ENCODE measurements at regions not wholly inside any gene's neighbourhood (a gene's known extent, or its start where the extent isn't known, plus 50 kb on each side); places are given as distances from the start of the nearest gene placed in this dataset.

DNA sequence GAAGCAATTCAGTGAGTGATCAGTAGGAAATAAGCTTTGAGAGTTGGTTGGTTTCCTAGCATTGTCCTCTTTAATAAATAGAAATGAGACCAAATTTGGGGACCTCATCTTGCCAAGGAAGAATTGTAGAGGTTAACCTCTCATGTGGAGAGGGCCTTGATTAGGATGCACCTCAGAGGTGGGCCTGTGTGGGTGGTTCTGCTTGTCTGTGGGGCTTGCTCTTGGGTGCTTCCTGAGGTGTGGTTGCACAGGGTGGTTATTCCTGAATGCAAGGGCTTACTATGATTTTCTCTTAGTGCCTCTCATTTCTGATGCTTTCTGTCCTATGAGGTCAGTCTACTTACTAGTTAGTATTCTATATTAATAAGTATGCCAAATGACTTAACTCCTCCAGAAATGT is 89.6 kb upstream of the MGAT5 start:
- no peak overlapping the region for H3K9ac ChIP-seq (ENCODE audit: low read depth, low read length)
- H3K9me3 ChIP-seq (ENCODE audit: insufficient read depth, low read depth, low read length) = no peaks in the 10 kb centered on the region
- H3K27ac ChIP-seq (ENCODE audit: low read length) = no peak overlapping the region
- no peaks in the 10 kb centered on the region for H3K27me3 ChIP-seq (ENCODE audit: insufficient read depth, low read length)
- no peak overlapping the region for H3K4me3 ChIP-seq (ENCODE audit: low read length)
- peaks cover 17% of the 10 kb centered on the region; the same call in 1 of the 2 replicates for H3K4me1 ChIP-seq (ENCODE audit: insufficient read depth, low read length)
- H3K36me3 ChIP-seq (ENCODE audit: insufficient read depth, low read depth, low read length) = no peaks in the 10 kb centered on the region

GRCh38 chr2:134167015-134167414 is 86.9 kb upstream of the MGAT5 start:
- Histone ChIP-seq H3K36me3 (ENCODE audit: insufficient read depth, low read depth, low read length) (no peaks in the 10 kb centered on the region), H3K4me1 (ENCODE audit: insufficient read depth, low read length) (peaks cover 12% of the 10 kb centered on the region), H3K27me3 (ENCODE audit: insufficient read depth, low read length) (no peaks in the 10 kb centered on the region), H3K27ac (ENCODE audit: low read length) (no peak overlapping the region), H3K9me3 (ENCODE audit: insufficient read depth, low read depth, low read length) (no peaks in the 10 kb centered on the region), H3K4me3 (ENCODE audit: low read length) (no peak overlapping the region), H3K9ac (ENCODE audit: low read depth, low read length) (no peak overlapping the region)

GRCh38 chr2:134169788-134170187 is 84.1 kb upstream of the MGAT5 start:
- peaks cover 12% of the 10 kb centered on the region for H3K4me1 ChIP-seq (ENCODE audit: insufficient read depth, low read length)
- no peaks in the 10 kb centered on the region for H3K27me3 ChIP-seq (ENCODE audit: insufficient read depth, low read length)
- H3K9ac ChIP-seq (ENCODE audit: low read depth, low read length) = no peak overlapping the region
- H3K36me3 ChIP-seq (ENCODE audit: insufficient read depth, low read depth, low read length) = no peaks in the 10 kb centered on the region
- H3K4me3 ChIP-seq (ENCODE audit: low read length) = no peak overlapping the region
- H3K27ac ChIP-seq (ENCODE audit: low read length) = no peak overlapping the region
- H3K9me3 ChIP-seq (ENCODE audit: insufficient read depth, low read depth, low read length) = no peaks in the 10 kb centered on the region

- no peaks in the 10 kb centered on the region for H3K9me3 ChIP-seq (ENCODE audit: insufficient read depth, low read depth, low read length)
- no peak overlapping the region for H3K4me3 ChIP-seq (ENCODE audit: low read length)
- H3K4me1 ChIP-seq (ENCODE audit: insufficient read depth, low read length) = peaks cover 12% of the 10 kb centered on the region
- H3K27me3 ChIP-seq (ENCODE audit: insufficient read depth, low read length) = no peaks in the 10 kb centered on the region
- H3K36me3 ChIP-seq (ENCODE audit: insufficient read depth, low read depth, low read length) = no peaks in the 10 kb centered on the region
- no peak overlapping the region for H3K9ac ChIP-seq (ENCODE audit: low read depth, low read length)
- no peak overlapping the region for H3K27ac ChIP-seq (ENCODE audit: low read length)
Observed at GRCh38 chr2:134170294-134170693, 83.6 kb upstream of the MGAT5 start.

- Histone ChIP-seq H3K27ac (ENCODE audit: low read length) (no peak overlapping the region), H3K27me3 (ENCODE audit: insufficient read depth, low read length) (no peaks in the 10 kb centered on the region), H3K9me3 (ENCODE audit: insufficient read depth, low read depth, low read length) (no peaks in the 10 kb centered on the region), H3K4me1 (ENCODE audit: insufficient read depth, low read length) (peaks cover 12% of the 10 kb centered on the region), H3K9ac (ENCODE audit: low read depth, low read length) (no peak overlapping the region), H3K36me3 (ENCODE audit: insufficient read depth, low read depth, low read length) (no peaks in the 10 kb centered on the region), H3K4me3 (ENCODE audit: low read length) (no peak overlapping the region)
Observed at GRCh38 chr2:134170700-134171099, 83.2 kb upstream of the MGAT5 start.

DNA sequence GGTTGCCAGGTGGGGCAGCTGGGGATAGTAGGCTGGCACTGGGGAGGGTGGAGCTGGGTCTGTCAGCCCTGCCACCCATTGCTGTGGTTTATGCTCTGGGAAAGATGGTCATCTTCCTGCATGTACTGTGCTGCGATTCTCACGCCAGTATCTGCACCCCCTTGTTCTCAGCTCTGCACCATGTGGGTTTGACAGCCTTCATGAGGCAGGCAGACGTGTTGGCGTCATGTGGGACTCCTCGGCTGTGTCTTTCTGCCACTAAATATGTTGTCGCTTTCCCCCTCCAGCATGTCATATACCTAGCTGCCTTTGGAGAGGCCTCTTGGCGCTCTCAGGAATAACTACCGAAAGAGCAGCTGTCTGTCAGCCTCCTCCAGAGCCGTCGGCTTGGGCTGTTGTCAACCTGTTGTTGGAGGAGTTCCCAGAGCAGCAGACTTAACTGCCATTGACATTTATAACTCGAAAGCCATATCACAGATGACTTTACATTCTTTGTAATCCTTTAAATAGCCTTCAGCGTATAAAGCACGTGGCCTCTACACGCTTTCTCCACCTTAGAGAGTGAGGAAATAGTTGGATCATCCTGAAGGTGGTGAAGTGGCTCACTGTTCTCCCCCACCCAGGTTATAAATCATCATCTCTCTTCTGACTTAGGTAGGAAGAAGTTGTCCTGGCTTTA is 80.4 kb upstream of the MGAT5 start:
- Histone ChIP-seq H3K9ac (ENCODE audit: low read depth, low read length) (no peak overlapping the region), H3K4me3 (ENCODE audit: low read length) (no peak overlapping the region)

DNA sequence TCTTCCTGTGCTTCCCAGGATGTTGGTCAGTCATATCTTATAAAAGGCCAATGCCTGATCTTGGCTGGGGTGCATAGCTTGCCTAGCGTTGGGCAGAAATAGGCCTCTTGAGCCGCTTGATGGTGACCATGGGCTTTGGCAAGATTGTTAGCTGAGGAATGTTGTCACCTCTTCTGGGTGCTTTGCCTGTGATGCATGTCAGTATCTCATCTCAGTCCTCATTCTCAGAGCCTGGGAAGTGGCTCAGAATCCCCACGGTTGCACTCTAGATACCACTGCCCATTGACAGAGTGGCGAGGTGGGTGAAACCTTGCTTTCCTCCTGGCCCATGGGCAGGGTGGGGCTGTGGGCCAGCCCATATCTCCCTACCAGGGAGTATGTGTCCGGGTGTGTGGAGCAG is 79.2 kb upstream of the MGAT5 start:
- Histone ChIP-seq H3K27me3 (ENCODE audit: insufficient read depth, low read length) (no peaks in the 10 kb centered on the region), H3K9ac (ENCODE audit: low read depth, low read length) (no peak overlapping the region), H3K27ac (ENCODE audit: low read length) (no peak overlapping the region), H3K4me3 (ENCODE audit: low read length) (no peak overlapping the region), H3K9me3 (ENCODE audit: insufficient read depth, low read depth, low read length) (no peaks in the 10 kb centered on the region), H3K36me3 (ENCODE audit: insufficient read depth, low read depth, low read length) (no peaks in the 10 kb centered on the region), H3K4me1 (ENCODE audit: insufficient read depth, low read length) (peaks cover 24% of the 10 kb centered on the region)

More for the DNA sequence above, 80.4 kb upstream of the MGAT5 start:
- peaks cover 24% of the 10 kb centered on the region for H3K4me1 ChIP-seq (ENCODE audit: insufficient read depth, low read length)
- H3K27me3 ChIP-seq (ENCODE audit: insufficient read depth, low read length) = no peaks in the 10 kb centered on the region
- no peak overlapping the region for H3K27ac ChIP-seq (ENCODE audit: low read length)
- H3K9me3 ChIP-seq (ENCODE audit: insufficient read depth, low read depth, low read length) = no peaks in the 10 kb centered on the region
- H3K36me3 ChIP-seq (ENCODE audit: insufficient read depth, low read depth, low read length) = no peaks in the 10 kb centered on the region

DNA sequence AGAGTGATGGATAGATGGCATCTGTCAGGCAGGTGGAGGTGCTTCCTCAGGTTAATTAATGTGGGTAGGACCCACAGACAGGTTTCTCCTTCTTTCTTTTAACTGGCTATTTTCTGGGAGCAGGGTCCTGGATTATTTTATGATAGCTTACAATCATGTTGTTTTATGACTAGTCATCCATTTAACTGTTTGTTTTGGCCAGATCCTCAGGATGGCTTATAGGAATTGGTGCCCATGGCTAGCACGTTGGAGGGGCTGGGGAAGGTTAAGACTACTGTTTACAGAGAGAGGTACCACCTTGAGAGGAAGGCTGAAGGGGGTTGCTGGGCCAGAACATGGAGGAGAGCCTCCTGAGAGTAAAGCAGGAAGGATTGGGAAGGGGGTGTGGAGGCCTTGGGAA is 78.0 kb upstream of the MGAT5 start:
- Histone ChIP-seq H3K27me3 (ENCODE audit: insufficient read depth, low read length) (no peaks in the 10 kb centered on the region), H3K36me3 (ENCODE audit: insufficient read depth, low read depth, low read length) (no peaks in the 10 kb centered on the region), H3K4me1 (ENCODE audit: insufficient read depth, low read length) (peaks cover 15% of the 10 kb centered on the region; the same call in 1 of the 2 replicates), H3K9me3 (ENCODE audit: insufficient read depth, low read depth, low read length) (no peaks in the 10 kb centered on the region), H3K9ac (ENCODE audit: low read depth, low read length) (no peak overlapping the region), H3K4me3 (ENCODE audit: low read length) (no peak overlapping the region), H3K27ac (ENCODE audit: low read length) (no peak overlapping the region)

DNA sequence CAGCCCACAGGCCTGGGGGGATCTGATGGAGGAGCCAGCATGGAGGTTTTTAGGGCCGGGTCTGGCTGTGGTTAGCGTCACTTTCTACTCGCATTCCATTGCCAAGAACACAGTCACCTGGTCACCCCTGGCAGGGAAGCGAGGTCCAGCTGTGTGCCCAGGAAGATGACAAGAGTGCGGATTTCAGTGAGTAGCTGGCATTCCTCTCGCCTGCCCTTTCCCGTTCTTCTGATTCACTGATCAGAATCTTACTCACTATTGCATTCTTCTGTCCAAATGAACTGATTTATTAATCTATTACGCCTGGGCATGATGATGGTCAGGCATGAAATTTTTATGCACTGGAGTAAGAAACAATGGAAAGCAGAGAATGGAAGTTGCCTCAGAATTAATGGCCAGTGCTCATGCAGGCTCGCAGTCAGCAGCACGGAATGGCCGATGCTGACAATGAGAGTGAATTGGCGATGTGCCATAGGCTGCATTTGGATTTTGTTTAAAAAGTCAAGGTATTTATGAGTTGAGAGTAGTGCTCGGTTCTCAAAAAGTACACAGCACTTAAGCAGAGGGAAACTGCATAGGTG is 76.4 kb upstream of the MGAT5 start:
- Histone ChIP-seq H3K36me3 (ENCODE audit: insufficient read depth, low read depth, low read length) (no peaks in the 10 kb centered on the region), H3K9me3 (ENCODE audit: insufficient read depth, low read depth, low read length) (no peaks in the 10 kb centered on the region), H3K4me1 (ENCODE audit: insufficient read depth, low read length) (peaks cover 15% of the 10 kb centered on the region; the same call in 1 of the 2 replicates), H3K27ac (ENCODE audit: low read length) (no peak overlapping the region), H3K27me3 (ENCODE audit: insufficient read depth, low read length) (no peaks in the 10 kb centered on the region), H3K9ac (ENCODE audit: low read depth, low read length) (no peak overlapping the region), H3K4me3 (ENCODE audit: low read length) (no peak overlapping the region)

DNA sequence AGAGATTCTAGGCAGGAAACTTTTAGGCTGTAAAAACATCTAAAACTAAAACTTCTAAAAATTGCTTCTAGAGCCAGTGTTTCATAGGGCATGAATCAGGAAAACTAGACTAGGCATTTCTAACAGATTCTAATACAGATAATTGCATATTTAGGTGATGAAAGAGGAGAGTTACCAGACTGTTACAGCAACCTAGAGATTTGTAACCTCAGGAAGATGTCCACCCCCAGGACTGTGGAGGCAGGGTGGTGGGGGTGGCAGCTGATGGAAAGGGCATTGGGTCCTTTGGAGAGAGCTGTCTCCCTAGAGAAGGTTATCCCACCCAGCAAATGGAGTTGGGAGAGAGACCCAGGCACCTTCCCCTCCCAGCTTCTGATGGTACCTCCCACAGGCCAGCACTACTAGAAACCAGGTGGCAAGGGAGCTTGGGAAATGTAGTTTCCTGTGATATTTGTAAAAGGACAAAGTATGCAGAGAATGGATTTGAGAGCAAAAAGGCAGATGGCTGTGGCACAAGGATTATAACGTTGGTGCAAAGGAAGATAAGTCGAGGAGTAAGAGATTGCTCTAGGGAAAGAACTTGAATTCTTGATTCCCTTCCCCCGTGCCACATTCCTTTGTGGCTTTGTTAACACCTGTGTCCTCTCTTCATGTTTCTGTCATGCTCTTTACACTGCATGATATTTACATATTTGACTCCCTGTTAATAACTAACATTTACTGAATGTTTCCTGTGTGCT is 75.6 kb upstream of the MGAT5 start:
- H3K4me3 ChIP-seq (ENCODE audit: low read length) = no peak overlapping the region
- no peaks in the 10 kb centered on the region for H3K9me3 ChIP-seq (ENCODE audit: insufficient read depth, low read depth, low read length)
- no peak overlapping the region for H3K27ac ChIP-seq (ENCODE audit: low read length)
- H3K9ac ChIP-seq (ENCODE audit: low read depth, low read length) = no peak overlapping the region
- no peaks in the 10 kb centered on the region for H3K27me3 ChIP-seq (ENCODE audit: insufficient read depth, low read length)
- H3K36me3 ChIP-seq (ENCODE audit: insufficient read depth, low read depth, low read length) = no peaks in the 10 kb centered on the region
- H3K4me1 ChIP-seq (ENCODE audit: insufficient read depth, low read length) = peaks cover 15% of the 10 kb centered on the region; the same call in 1 of the 2 replicates

- no peaks in the 10 kb centered on the region for H3K9me3 ChIP-seq (ENCODE audit: insufficient read depth, low read depth, low read length)
- H3K27me3 ChIP-seq (ENCODE audit: insufficient read depth, low read length) = no peaks in the 10 kb centered on the region
- H3K36me3 ChIP-seq (ENCODE audit: insufficient read depth, low read depth, low read length) = no peaks in the 10 kb centered on the region
- no peak overlapping the region for H3K9ac ChIP-seq (ENCODE audit: low read depth, low read length)
- no peak overlapping the region for H3K27ac ChIP-seq (ENCODE audit: low read length)
- no peak overlapping the region for H3K4me3 ChIP-seq (ENCODE audit: low read length)
- H3K4me1 ChIP-seq (ENCODE audit: insufficient read depth, low read length) = peaks cover 15% of the 10 kb centered on the region; the same call in 1 of the 2 replicates
Observed at GRCh38 chr2:134181219-134181618, 72.7 kb upstream of the MGAT5 start.

- no peak overlapping the region for H3K27ac ChIP-seq (ENCODE audit: low read length)
- H3K36me3 ChIP-seq (ENCODE audit: insufficient read depth, low read depth, low read length) = no peaks in the 10 kb centered on the region
- no peak overlapping the region for H3K4me3 ChIP-seq (ENCODE audit: low read length)
- peaks cover 1% of the 10 kb centered on the region; the same call in 1 of the 2 replicates for H3K4me1 ChIP-seq (ENCODE audit: insufficient read depth, low read length)
- no peaks in the 10 kb centered on the region for H3K9me3 ChIP-seq (ENCODE audit: insufficient read depth, low read depth, low read length)
- H3K9ac ChIP-seq (ENCODE audit: low read depth, low read length) = no peak overlapping the region
- H3K27me3 ChIP-seq (ENCODE audit: insufficient read depth, low read length) = no peaks in the 10 kb centered on the region
Observed at GRCh38 chr2:134183679-134184078, 70.2 kb upstream of the MGAT5 start.
